T-cell (primary cell): ENCODE measurements at regions not wholly inside any gene's neighbourhood (a gene's known extent, or its start where the extent isn't known, plus 50 kb on each side); places are given as distances from the start of the nearest gene placed in this dataset.

Source experiments
- ATAC-seq, 4 experiments: fragments of 200-7000 bp in 3 of 4; fragments of 150-1000 bp in 1 of 4; cut with Tn5 transposase; replicated peaks in 1 of 4; 1 replicate in 3 of 4; 2 replicates in 1 of 4; pipeline ENCODE4 v1.10.0; 2021; ENCODE audit warnings: moderate library complexity in 3 of 4, mild to moderate bottlenecking in 2 of 4, moderate number of reproducible peaks in 1 of 4
- CTCF ChIA-PET, 2 donors: fragments of 300-600 bp; sonication (Branson Sonifier 250); formaldehyde crosslinking; loops; one replicate each; lab custom pipeline; 2022; ENCODE audit warnings: antibody characterized with exemption in 2 of 2; lab: Charles Lee
- POLR2A ChIA-PET, 2 donors: fragments of 300-600 bp; sonication (Branson Sonifier 250); formaldehyde crosslinking; loops; one replicate each; lab custom pipeline; 2022; ENCODE audit warnings: antibody characterized with exemption in 2 of 2; lab: Charles Lee
- DNase-seq, 35 experiments: peaks; one replicate each; pipeline versions ENCODE4 v3.0.0 to v3.0.0-alpha.2; 2013 to 2023
- H3K27ac ChIP-seq: one replicate; pipeline ENCODE4 v1.5.1; 2013; ENCODE audit warnings: low read length
- H3K27me3 ChIP-seq, 2 experiments: replicated peaks in 1 of 2; 1 replicate in 1 of 2; 2 replicates in 1 of 2; pipeline versions ENCODE4 v1.6.1 to v1.7.0; 2013; ENCODE audit warnings: low read length in 1 of 2, mixed read lengths in 1 of 2; ENCODE audit not compliant: control insufficient read depth in 2 of 2, insufficient read depth in 2 of 2; ENCODE audit errors: extremely low read depth in 1 of 2
- H3K36me3 ChIP-seq, 2 donors: 1 replicate in 1 of 2; 2 replicates in 1 of 2; pipeline versions ENCODE4 v1.6.1 to v1.7.0; 2013; ENCODE audit warnings: low read length in 1 of 2; ENCODE audit not compliant: control insufficient read depth in 2 of 2, insufficient read depth in 1 of 2; ENCODE audit errors: extremely low read depth in 1 of 2
- H3K4me1 ChIP-seq, 2 experiments: 1 replicate in 1 of 2; 2 replicates in 1 of 2; pipeline versions ENCODE4 v1.6.1 to v1.7.0; 2013; ENCODE audit warnings: low read length in 2 of 2, mixed read lengths in 1 of 2; ENCODE audit not compliant: insufficient read depth in 2 of 2, control insufficient read depth in 1 of 2; ENCODE audit errors: extremely low read depth in 1 of 2
- H3K4me3 ChIP-seq, 2 donors: 1 replicate in 1 of 2; 2 replicates in 1 of 2; pipeline versions ENCODE4 v1.5.1 to v1.7.0; 2013; ENCODE audit warnings: mild to moderate bottlenecking in 2 of 2, low read length in 1 of 2, moderate library complexity in 1 of 2; ENCODE audit not compliant: control insufficient read depth in 1 of 2; ENCODE audit errors: extremely low read depth in 1 of 2
- H3K9me3 ChIP-seq: 2 replicates; pipeline ENCODE4 v1.7.0; 2013
- H3K27ac Mint-ChIP-seq, 2 donors: one replicate each; pipeline ENCODE4 v1.8.0; 2020 to 2021; ENCODE audit warnings: mild to moderate bottlenecking in 2 of 2, mixed read lengths in 2 of 2
- H3K27me3 Mint-ChIP-seq, 2 donors: one replicate each; pipeline ENCODE4 v1.8.0; 2021 to 2022; ENCODE audit warnings: mixed read lengths in 2 of 2
- H3K36me3 Mint-ChIP-seq: one replicate; pipeline ENCODE4 v1.8.0; 2021; ENCODE audit warnings: mixed read lengths
- H3K4me1 Mint-ChIP-seq, 3 donors: one replicate each; pipeline ENCODE4 v1.8.0; 2020 to 2022; ENCODE audit warnings: mixed read lengths in 3 of 3, mild to moderate bottlenecking in 1 of 3
- H3K4me3 Mint-ChIP-seq, 3 donors: one replicate each; pipeline ENCODE4 v1.8.0; 2020 to 2022; ENCODE audit warnings: mild to moderate bottlenecking in 3 of 3, mixed read lengths in 3 of 3, moderate library complexity in 3 of 3
- H3K9me3 Mint-ChIP-seq, 3 donors: one replicate each; pipeline ENCODE4 v1.8.0; 2020 to 2022; ENCODE audit warnings: mixed read lengths in 3 of 3
- WGBS: methylation state at CpG from one replicate; pipeline ENCODE4 v1.1.5; 2013; ENCODE audit warnings: missing lambda C conversion rate; ENCODE audit not compliant: insufficient coverage; 5-methylcytosine and 5-hydroxymethylcytosine counted together

GRCh38 chr1:25037174-25038074 lies 107.3 kb upstream of the RUNX3 start:
- Histone ChIP-seq H3K36me3 (no peaks in the 10 kb centered on the region), H3K27me3 (peaks cover 0 to 4% of the 10 kb centered on the region in 2 experiments), H3K27ac (peak overlapping the region; percentile 28), H3K9me3 (no peaks in the 10 kb centered on the region), H3K4me1 (peaks cover 24 to 74% of the 10 kb centered on the region in 2 experiments), H3K4me3 (no peak overlapping the region)
- Mint-ChIP-seq H3K36me3 (no peaks in the 10 kb centered on the region), H3K27me3 (no peaks in the 10 kb centered on the region), H3K4me1 (peaks cover 39 to 40% (median 40%) of the 10 kb centered on the region in 3 donors), H3K9me3 (no peaks in the 10 kb centered on the region), H3K27ac (no peak overlapping the region), H3K4me3 (peak overlapping the region in 1 of 3 donors; percentile 21)
- 30% methylated on average over 4 of the region's 11 CpGs for WGBS
- POLR2A ChIA-PET: interaction anchor here (0.5 to 1.3 kb wide), 4 partner anchors 107 to 1784 kb away, joined by 3 to 5 read pairs (median 3); partner anchors contain the start of gene RUNX3 (in 1 of the 2)
- peak in 33 of 35 experiments; percentile 32 to 81 (median 58) for DNase-seq
- ATAC-seq: peak; percentile 59 to 73 (median 64)
- CTCF ChIA-PET: interaction anchor here (0.5 to 3.8 kb wide), 32 partner anchors 11 to 1968 kb away, joined by 3 to 33 read pairs (median 4); partner anchors contain the start of gene RUNX3 (in 1 of the 2)

- Histone ChIP-seq H3K4me3 (no peak overlapping the region), H3K4me1 (peaks cover 29 to 79% of the 10 kb centered on the region in 2 experiments), H3K9me3 (no peaks in the 10 kb centered on the region), H3K36me3 (no peaks in the 10 kb centered on the region), H3K27me3 (peaks cover 0 to 4% of the 10 kb centered on the region in 2 experiments), H3K27ac (no peak overlapping the region)
- ChIA-PET CTCF (interaction anchor here (0.5 to 3.8 kb wide), 16 partner anchors 10 to 188 kb away, joined by 3 to 33 read pairs (median 4); partner anchors contain the start of gene RUNX3 (in 1 of the 2)), POLR2A (interaction anchor here in 1 of 2 donors (0.5 kb wide), 1 partner anchor 108 kb away, joined by 3 read pairs; no protein-coding TSS in a partner anchor)
- H3K4me1 Mint-ChIP-seq: peaks cover 44 to 52% (median 48%) of the 10 kb centered on the region in 3 donors
- DNase-seq (peak in 10 of 35 experiments; percentile 27 to 62 (median 34)), ATAC-seq (no peak)
- 68% methylated on average over 2 of the region's 3 CpGs for WGBS
- no peaks in the 10 kb centered on the region for H3K36me3 Mint-ChIP-seq
- H3K27me3 Mint-ChIP-seq: no peaks in the 10 kb centered on the region
- no peak overlapping the region for H3K27ac Mint-ChIP-seq
- no peaks in the 10 kb centered on the region for H3K9me3 Mint-ChIP-seq
- H3K4me3 Mint-ChIP-seq: no peak overlapping the region
Observed at GRCh38 chr1:25036117-25036546, 106.1 kb upstream of the RUNX3 start.

GRCh38 chr1:25035523-25036116 lies 105.5 kb upstream of the RUNX3 start:
- peaks cover 48 to 53% (median 52%) of the 10 kb centered on the region in 3 donors for H3K4me1 Mint-ChIP-seq
- Histone ChIP-seq H3K27me3 (peaks cover 0 to 4% of the 10 kb centered on the region in 2 experiments), H3K36me3 (no peaks in the 10 kb centered on the region), H3K4me3 (no peak overlapping the region), H3K4me1 (peaks cover 29 to 79% of the 10 kb centered on the region in 2 experiments), H3K27ac (no peak overlapping the region), H3K9me3 (no peaks in the 10 kb centered on the region)
- ChIA-PET CTCF (interaction anchor here (0.5 to 3.8 kb wide), 6 partner anchors 13 to 188 kb away, joined by 3 to 33 read pairs (median 8); partner anchors contain the start of gene RUNX3 (in 1 of the 2)), POLR2A (no interaction called here)
- H3K27me3 Mint-ChIP-seq: no peaks in the 10 kb centered on the region
- 100% methylated on average over 1 of the region's 1 CpG for WGBS
- no peaks in the 10 kb centered on the region for H3K9me3 Mint-ChIP-seq
- H3K36me3 Mint-ChIP-seq: no peaks in the 10 kb centered on the region
- no peak overlapping the region for H3K4me3 Mint-ChIP-seq
- ATAC-seq: no peak
- no peak overlapping the region for H3K27ac Mint-ChIP-seq
- no peak for DNase-seq

GRCh38 chr1:25034736-25035522 lies 104.9 kb upstream of the RUNX3 start:
- peak overlapping the region; percentile 94 for H3K27ac ChIP-seq
- no peaks in the 10 kb centered on the region for H3K27me3 Mint-ChIP-seq
- peaks cover 30 to 83% of the 10 kb centered on the region in 2 experiments for H3K4me1 ChIP-seq
- CTCF ChIA-PET: interaction anchor here in 1 of 2 donors (3.3 to 3.8 kb wide), 2 partner anchors 12 to 187 kb away, joined by 24 to 33 read pairs; no protein-coding TSS in a partner anchor
- no peaks in the 10 kb centered on the region for H3K9me3 Mint-ChIP-seq
- H3K27me3 ChIP-seq: peaks cover 0 to 4% of the 10 kb centered on the region in 2 experiments
- no peak overlapping the region for H3K4me3 ChIP-seq
- ATAC-seq: no peak
- peak overlapping the region; percentile 39 to 53 for H3K27ac Mint-ChIP-seq
- 90% methylated on average over 3 of the region's 14 CpGs for WGBS
- DNase-seq: no peak
- H3K36me3 ChIP-seq: no peaks in the 10 kb centered on the region
- H3K4me3 Mint-ChIP-seq: peak overlapping the region in 1 of 3 donors; percentile 75
- H3K4me1 Mint-ChIP-seq: peaks cover 55 to 60% (median 58%) of the 10 kb centered on the region in 3 donors
- POLR2A ChIA-PET: no interaction called here
- H3K36me3 Mint-ChIP-seq: no peaks in the 10 kb centered on the region
- H3K9me3 ChIP-seq: no peaks in the 10 kb centered on the region

GRCh38 chr1:25033828-25034705 lies 104.0 kb upstream of the RUNX3 start:
- DNase-seq (peak in 17 of 35 experiments; percentile 12 to 62 (median 27)), ATAC-seq (no peak)
- Histone ChIP-seq H3K27me3 (no peaks in the 10 kb centered on the region), H3K9me3 (no peaks in the 10 kb centered on the region), H3K36me3 (no peaks in the 10 kb centered on the region), H3K4me1 (peaks cover 37 to 90% of the 10 kb centered on the region in 2 experiments), H3K4me3 (no peak overlapping the region), H3K27ac (peak overlapping the region; percentile 94)
- H3K9me3 Mint-ChIP-seq: no peaks in the 10 kb centered on the region
- peak overlapping the region in 1 of 3 donors; percentile 75 for H3K4me3 Mint-ChIP-seq
- POLR2A ChIA-PET: no interaction called here
- CTCF ChIA-PET: no interaction called here
- H3K27me3 Mint-ChIP-seq: no peaks in the 10 kb centered on the region
- WGBS: 79% methylated on average over 23 of the region's 28 CpGs
- peak overlapping the region; percentile 86 to 93 for H3K27ac Mint-ChIP-seq
- peaks cover 63 to 69% (median 67%) of the 10 kb centered on the region in 3 donors for H3K4me1 Mint-ChIP-seq
- no peaks in the 10 kb centered on the region for H3K36me3 Mint-ChIP-seq
